HCT116 (cell line): ENCODE measurements at regions not wholly inside any gene's neighbourhood (a gene's known extent, or its start where the extent isn't known, plus 50 kb on each side); places are given as distances from the start of the nearest gene placed in this dataset.

Experiments
- CEBPB ChIP-seq: IDR thresholded peaks from 2 replicates; pipeline ENCODE4 v1.6.1; 2012; ENCODE audit warnings: low read depth
- CTCF ChIP-seq, 3 experiments: fragments of 200-600 bp in 1 of 3; sonication (generic) in 1 of 3; IDR thresholded peaks in 2 of 3; conservative IDR thresholded peaks in 1 of 3; 2 replicates each; pipeline ENCODE4 v1.5.1; 2012 to 2017; ENCODE audit warnings: low read depth in 2 of 3, low read length in 2 of 3, antibody characterized with exemption in 1 of 3, borderline replicate concordance in 1 of 3, control low read depth in 1 of 3, mild to moderate bottlenecking in 1 of 3, mixed read lengths in 1 of 3, mixed run types in 1 of 3, moderate library complexity in 1 of 3; ENCODE audit not compliant: insufficient read depth in 1 of 3
- EZH2 ChIP-seq: fragments of 200-600 bp; sonication (generic); IDR thresholded peaks from 2 replicates; pipeline ENCODE4 v1.6.1; 2017; ENCODE audit warnings: antibody characterized with exemption, mixed run types
- EZH2phosphoT487 ChIP-seq: fragments of 200-600 bp; IDR thresholded peaks from 2 replicates; pipeline ENCODE4 v1.6.1; 2018; ENCODE audit warnings: antibody characterized with exemption, borderline replicate concordance
- JUND ChIP-seq: IDR thresholded peaks from 2 replicates; pipeline ENCODE4 v1.6.1; 2012
- POLR2A ChIP-seq: IDR thresholded peaks from 2 replicates; pipeline ENCODE4 v1.7.0; 2011; ENCODE audit warnings: borderline replicate concordance; ENCODE audit not compliant: insufficient read depth, insufficient read length; ENCODE audit errors: extremely low read depth

- no peak for TF ChIP-seq EZH2
- no peak for TF ChIP-seq CTCF (IDR thresholded peaks at IDR 0.05 in 2 of 3, conservative IDR thresholded peaks at IDR 0.05 in 1 of 3; ENCODE audit: borderline replicate concordance in 1 of 3, insufficient read depth in 1 of 3, low read depth in 2 of 3, low read length in 2 of 3)
- TF ChIP-seq CEBPB, result no peak
- no peak for TF ChIP-seq POLR2A
- TF ChIP-seq EZH2phosphoT487, result no peak
- no peak for TF ChIP-seq JUND
These were observed 636.9 kb upstream of the TLE4 start for GRCh38 chr9:78934880-78935279.
